ENCODE measurements at regions not wholly inside any gene's neighbourhood (a gene's known extent, or its start where the extent isn't known, plus 50 kb on each side); places are given as distances from the start of the nearest gene placed in this dataset.

- no peak for DNase-seq
- no peak for TF ChIP-seq CTCF (IDR thresholded peaks at IDR 0.05; ENCODE audit: partially characterized antibody, unreplicated experiment)
- peaks cover 26% of the 10 kb centered on the region for H3K4me1 Mint-ChIP-seq (ENCODE audit: low read depth, unreplicated experiment)
- no peak overlapping the region for H3K27ac Mint-ChIP-seq (ENCODE audit: unreplicated experiment)
- no peak overlapping the region for H3K4me3 Mint-ChIP-seq (ENCODE audit: unreplicated experiment)
- H3K27me3 Mint-ChIP-seq (ENCODE audit: unreplicated experiment): peaks cover 1% of the 10 kb centered on the region
- H3K9me3 Mint-ChIP-seq (ENCODE audit: unreplicated experiment): no peaks in the 10 kb centered on the region
- H3K36me3 Mint-ChIP-seq (ENCODE audit: unreplicated experiment): no peaks in the 10 kb centered on the region
Measured at GRCh38 chr6:90941885-90942284, 355.0 kb upstream of the MAP3K7 start.

GRCh38 chr6:90940812-90941481 lies 354.1 kb upstream of the MAP3K7 start:
- Mint-ChIP-seq H3K4me3 (ENCODE audit: unreplicated experiment) (no peak overlapping the region), H3K4me1 (ENCODE audit: low read depth, unreplicated experiment) (peaks cover 33% of the 10 kb centered on the region), H3K36me3 (ENCODE audit: unreplicated experiment) (no peaks in the 10 kb centered on the region), H3K9me3 (ENCODE audit: unreplicated experiment) (peaks cover 3% of the 10 kb centered on the region), H3K27ac (ENCODE audit: unreplicated experiment) (no peak overlapping the region), H3K27me3 (ENCODE audit: unreplicated experiment) (peaks cover 5% of the 10 kb centered on the region)
- peak; percentile 65 for TF ChIP-seq CTCF (IDR thresholded peaks at IDR 0.05; ENCODE audit: partially characterized antibody, unreplicated experiment)
- no peak for DNase-seq

GRCh38 chr6:90939906-90940305 lies 353.0 kb upstream of the MAP3K7 start:
- H3K27ac Mint-ChIP-seq (ENCODE audit: unreplicated experiment): no peak overlapping the region
- peaks cover 32% of the 10 kb centered on the region for H3K4me1 Mint-ChIP-seq (ENCODE audit: low read depth, unreplicated experiment)
- peaks cover 5% of the 10 kb centered on the region for H3K9me3 Mint-ChIP-seq (ENCODE audit: unreplicated experiment)
- TF ChIP-seq CTCF (IDR thresholded peaks at IDR 0.05; ENCODE audit: partially characterized antibody, unreplicated experiment): no peak
- no peak for DNase-seq
- peaks cover 5% of the 10 kb centered on the region for H3K27me3 Mint-ChIP-seq (ENCODE audit: unreplicated experiment)
- H3K4me3 Mint-ChIP-seq (ENCODE audit: unreplicated experiment): no peak overlapping the region
- H3K36me3 Mint-ChIP-seq (ENCODE audit: unreplicated experiment): no peaks in the 10 kb centered on the region

GRCh38 chr6:90938122-90938521 lies 351.2 kb upstream of the MAP3K7 start:
- Mint-ChIP-seq H3K27ac (ENCODE audit: unreplicated experiment) (no peak overlapping the region), H3K36me3 (ENCODE audit: unreplicated experiment) (no peaks in the 10 kb centered on the region), H3K9me3 (ENCODE audit: unreplicated experiment) (peaks cover 5% of the 10 kb centered on the region), H3K27me3 (ENCODE audit: unreplicated experiment) (peaks cover 5% of the 10 kb centered on the region), H3K4me3 (ENCODE audit: unreplicated experiment) (no peak overlapping the region), H3K4me1 (ENCODE audit: low read depth, unreplicated experiment) (peaks cover 25% of the 10 kb centered on the region)
- TF ChIP-seq CTCF (IDR thresholded peaks at IDR 0.05; ENCODE audit: partially characterized antibody, unreplicated experiment): no peak
- no peak for DNase-seq

- Mint-ChIP-seq H3K9me3 (ENCODE audit: unreplicated experiment) (peaks cover 5% of the 10 kb centered on the region), H3K4me1 (ENCODE audit: low read depth, unreplicated experiment) (peaks cover 21% of the 10 kb centered on the region)
Measured at GRCh38 chr6:90936286-90936685, 349.4 kb upstream of the MAP3K7 start.

More at GRCh38 chr6:90936286-90936685, 349.4 kb upstream of the MAP3K7 start:
- Mint-ChIP-seq H3K27me3 (ENCODE audit: unreplicated experiment) (peaks cover 5% of the 10 kb centered on the region), H3K4me3 (ENCODE audit: unreplicated experiment) (no peak overlapping the region), H3K27ac (ENCODE audit: unreplicated experiment) (peak overlapping the region; percentile 19), H3K36me3 (ENCODE audit: unreplicated experiment) (no peaks in the 10 kb centered on the region)
- no peak for DNase-seq
- no peak for TF ChIP-seq CTCF (IDR thresholded peaks at IDR 0.05; ENCODE audit: partially characterized antibody, unreplicated experiment)

All from glutamatergic neuron (in vitro differentiated cells).